CD4-positive, alpha-beta T cell treated with Interleukin-17A for 1 hour (primary cell): ENCODE measurements at regions not wholly inside any gene's neighbourhood (a gene's known extent, or its start where the extent isn't known, plus 50 kb on each side); places are given as distances from the start of the nearest gene placed in this dataset.

Source experiments
- DNase-seq: peaks from one replicate; pipeline ENCODE4 v3.0.0-alpha.2; 2020

DNA sequence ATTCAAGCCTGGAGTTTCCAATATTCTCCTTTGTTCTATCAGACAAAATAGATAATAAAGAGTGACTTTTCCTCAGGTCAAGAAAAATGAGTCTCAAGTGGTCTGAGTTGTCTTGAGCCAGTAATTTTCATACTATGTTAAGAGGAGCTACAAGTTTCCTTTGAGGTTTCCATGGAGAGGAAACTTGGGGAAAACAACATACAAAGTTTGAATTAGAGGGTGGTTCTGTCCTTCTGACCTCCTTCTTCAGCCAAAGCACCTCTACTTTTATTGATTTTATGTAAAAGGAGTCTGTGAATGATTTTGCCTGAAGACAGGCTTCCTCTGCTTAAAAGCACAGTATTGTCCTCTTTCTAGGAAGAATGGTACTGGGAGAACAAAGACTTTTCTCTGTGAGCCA lies 497.2 kb upstream of the PKN2 start:
- no peak for DNase-seq

DNA sequence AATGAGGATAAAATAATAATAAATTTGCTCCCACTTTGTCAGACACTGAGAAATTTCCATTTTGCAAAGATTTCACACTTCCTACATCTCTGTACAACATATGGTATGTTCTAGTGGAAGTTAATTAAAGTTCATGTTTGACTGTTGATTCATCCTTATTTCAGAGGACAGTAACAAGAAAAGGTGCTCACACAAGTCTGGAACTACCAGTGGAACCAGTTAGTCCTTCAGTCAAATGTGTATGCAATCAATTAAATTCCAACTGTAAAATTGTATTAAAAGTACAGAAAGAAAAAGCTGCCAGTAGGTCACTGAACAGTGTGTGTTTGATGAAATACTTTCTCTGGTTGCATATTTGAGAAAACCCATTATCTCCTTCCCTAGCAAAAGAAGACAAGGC lies 496.0 kb upstream of the PKN2 start:
- no peak for DNase-seq

DNA sequence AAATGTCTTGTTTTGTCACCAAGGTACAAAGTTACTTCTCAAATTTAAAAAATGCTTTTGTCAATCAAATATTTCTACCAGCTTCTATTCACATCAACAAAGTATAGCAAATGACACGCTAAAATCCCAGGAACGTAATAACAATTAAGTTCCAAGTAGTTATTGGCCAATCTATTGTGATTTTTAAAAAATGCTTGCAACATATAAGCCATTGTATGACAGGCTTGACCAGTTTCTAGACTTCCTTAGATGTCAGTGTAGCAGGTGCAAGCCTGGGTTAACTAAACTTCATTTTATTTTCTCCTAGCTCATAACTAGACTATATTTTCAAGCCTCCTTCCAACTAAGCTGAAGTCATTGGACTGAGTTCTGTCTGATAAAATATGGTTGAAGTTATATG lies 494.5 kb upstream of the PKN2 start:
- DNase-seq: no peak

DNA sequence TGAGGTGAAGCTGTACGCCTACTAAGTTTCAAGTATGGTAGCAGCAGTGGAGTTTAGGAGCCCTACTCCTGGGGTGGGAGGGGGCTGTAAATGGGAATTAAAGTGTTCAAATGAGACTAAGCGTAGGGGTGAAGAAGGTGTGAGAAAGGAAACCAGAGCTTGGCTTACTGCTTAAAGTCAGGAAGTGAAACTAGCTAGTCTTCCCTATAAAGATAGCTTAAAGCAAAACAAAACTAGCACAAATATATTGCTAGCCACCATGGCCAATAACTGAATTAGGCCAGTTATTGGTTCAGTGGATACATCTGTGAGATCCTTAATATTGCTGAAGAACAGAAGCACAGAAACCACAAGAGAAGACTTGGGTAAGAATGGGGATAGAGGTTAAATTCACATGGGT lies 492.2 kb upstream of the PKN2 start:
- no peak for DNase-seq

DNA sequence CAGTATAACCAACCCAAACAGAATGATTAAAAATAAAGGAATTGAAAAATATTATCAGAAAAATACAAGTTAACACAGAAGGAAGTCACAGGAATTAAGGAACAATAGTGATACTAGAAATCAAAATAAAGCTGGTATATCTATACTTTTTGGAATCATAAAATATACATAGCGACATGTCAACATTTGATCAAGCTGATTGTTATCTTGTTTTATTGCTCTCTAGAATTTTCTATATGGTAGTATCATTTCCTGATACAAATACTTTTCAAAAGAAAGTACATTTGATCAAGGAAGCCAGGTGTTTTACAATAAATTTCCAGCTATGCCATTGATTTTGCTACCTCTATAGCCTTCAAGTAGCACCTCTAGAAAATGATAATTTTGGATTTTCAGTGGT lies 489.5 kb upstream of the PKN2 start:
- no peak for DNase-seq

DNA sequence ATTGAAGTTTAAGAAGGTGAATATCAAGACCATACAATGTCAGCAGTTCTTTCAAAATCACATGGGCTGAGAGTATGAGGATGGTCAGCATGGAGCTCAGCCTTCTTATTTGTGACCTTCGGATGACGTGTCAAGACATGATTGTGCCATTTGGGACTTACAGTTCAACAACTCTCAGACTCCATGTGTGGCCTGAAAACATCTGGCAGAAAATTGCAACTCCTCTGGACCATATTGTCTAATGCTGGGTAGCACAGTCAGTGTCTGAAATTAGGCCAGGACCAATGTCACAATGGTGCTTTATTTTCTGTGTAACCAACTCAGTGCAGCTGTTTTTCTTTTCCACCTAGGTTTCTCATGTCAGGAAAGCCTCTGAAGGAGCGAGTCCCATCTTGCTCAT lies 483.5 kb upstream of the PKN2 start:
- DNase-seq: no peak

DNA sequence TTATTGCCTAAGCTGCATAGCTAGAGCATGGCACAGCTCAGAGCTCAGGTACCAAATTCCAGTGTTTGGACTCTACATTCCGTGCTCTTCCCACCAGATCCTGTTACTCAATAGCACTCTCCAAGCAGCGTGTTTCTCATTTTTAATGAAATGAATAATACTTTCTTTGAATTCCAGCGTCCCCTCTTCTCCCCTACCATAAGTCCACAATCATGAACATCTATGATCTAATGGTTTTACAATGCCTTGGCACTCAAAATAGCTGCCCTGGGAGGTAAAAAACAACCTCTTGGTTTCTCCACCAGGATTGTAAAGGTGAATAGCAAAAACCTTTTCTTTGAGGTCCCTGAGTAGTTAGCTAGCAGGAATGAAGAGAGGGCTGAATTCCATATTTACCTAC lies 480.0 kb upstream of the PKN2 start:
- no peak for DNase-seq

DNA sequence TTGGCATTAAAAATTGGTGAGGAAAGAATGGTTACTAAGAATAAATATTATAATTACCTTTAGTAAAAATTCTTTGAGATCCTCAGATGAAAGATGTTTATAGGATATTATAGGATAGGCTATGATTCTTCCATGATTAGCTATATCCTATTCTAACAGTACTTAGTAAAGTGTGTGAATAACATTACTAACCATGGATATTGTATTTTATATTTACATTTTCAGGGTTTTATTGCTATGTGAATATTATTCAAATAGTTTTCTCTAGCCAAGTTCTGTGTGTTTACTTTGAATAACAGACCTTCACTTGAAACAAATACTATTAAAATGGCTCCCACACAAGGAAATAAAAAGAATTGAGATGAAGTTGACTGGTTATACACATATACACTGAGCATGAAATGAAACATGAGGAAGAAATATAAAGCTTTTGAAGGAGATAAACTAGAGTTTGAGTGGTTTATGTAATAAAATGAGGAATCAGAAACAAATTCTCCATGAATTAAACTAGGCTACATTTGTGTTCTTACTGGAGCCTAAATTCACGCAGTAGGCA lies 479.4 kb upstream of the PKN2 start:
- no peak for DNase-seq

DNA sequence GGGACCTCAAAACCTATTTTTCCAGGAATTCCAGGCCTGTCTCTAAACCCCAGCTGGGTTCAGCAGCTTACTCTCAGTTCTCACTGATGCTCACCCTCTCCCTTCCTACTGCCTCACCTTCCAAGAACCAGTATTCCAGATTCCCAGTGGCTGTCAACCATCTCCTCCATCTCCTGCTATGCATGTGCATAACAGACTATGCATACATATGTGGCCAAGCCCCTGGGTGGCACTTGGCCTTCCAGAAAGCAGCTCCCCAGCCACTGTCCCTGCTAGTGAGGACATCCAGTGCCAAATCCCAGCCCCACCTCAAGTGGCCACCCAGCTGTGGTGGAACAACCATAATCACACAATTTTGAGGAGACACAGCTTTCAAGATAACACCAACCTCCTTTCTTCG lies 475.7 kb upstream of the PKN2 start:
- no peak for DNase-seq

DNA sequence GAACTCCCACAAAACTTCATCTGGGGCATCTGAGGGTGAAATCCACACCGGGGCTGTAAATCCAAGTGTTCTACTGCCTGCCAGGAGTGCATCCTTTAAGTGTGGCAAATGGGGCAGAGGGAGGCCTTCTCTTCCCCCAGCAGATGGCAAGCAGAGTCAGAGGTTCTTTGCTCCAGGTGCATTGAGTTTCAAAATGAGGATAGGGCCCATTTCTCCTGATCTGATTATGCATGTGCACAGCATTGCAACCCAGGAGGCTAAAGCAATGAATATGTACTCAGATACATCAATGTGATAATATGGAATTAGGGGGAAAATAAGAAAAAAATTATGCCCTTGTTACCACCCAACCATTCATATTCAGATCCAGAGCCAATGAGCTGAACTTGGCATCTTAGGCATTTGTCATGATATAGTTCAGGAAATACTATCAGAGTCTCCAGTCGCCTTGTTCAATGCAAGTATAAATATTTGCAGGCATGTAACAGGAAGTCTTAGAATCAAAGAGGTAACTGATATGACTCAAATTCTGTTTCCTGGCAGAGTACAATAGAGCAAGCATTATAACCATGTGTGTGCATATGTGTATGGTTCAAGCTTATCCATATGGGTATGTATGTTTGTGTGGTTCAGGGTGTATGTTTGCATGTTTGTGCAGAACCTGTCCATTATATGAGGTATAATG lies 473.8 kb upstream of the PKN2 start:
- no peak for DNase-seq

DNA sequence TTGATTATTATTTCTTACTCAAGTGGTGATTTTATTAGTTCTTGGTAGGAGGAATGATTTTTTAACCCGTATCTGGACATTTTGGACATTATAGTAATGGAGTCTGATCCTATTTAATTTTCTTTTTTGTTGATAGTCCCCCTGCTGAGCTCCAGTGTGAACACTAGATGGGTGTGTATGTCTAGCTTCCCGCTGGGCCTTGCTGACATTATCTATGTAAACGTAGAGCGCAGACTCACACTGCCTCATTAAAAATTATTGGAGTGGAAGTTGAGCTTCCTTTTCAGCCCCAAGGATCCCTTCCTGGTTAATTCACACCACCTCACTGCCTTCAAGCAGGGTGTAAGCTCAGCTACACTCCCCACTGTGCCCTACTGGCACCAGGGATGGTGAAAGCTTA lies 467.6 kb upstream of the PKN2 start:
- DNase-seq: no peak

DNA sequence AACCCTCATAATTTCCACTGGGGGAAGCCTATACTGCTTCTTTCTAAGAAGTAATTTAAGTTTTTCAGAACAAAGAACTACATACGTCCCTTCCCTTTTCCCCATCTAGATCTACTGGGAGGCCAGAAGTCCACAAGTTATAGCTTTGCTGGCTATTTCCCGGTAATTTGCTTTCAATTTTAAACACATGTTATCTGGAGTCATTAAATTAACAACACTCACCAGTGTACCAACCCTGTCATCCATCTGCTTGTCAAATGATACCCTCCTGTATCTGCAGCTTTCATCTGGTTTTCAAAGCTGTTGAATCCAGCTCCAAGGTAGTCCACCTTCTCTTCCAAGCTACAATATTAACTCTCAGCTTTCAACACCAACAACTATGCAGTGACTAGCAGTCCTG lies 466.7 kb upstream of the PKN2 start:
- no peak for DNase-seq

DNA sequence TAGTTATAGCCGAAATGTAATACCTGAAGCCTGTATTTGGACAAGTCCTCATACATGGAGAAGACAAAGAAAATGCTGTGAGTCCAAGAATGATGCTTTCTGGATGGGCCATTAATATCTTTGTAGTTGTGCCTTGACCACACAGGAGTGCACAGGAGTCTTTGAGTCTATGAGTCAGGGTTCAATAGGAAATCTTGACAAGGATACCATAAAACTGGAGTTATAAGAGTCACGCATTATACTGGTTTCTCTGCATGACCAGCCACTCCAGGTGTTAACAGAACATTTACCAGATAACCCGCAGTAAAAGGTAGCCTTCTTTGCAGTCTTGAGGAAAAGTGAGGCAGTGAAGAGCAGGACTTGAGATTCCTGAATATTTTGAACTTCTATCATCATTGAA lies 464.6 kb upstream of the PKN2 start:
- DNase-seq: no peak

DNA sequence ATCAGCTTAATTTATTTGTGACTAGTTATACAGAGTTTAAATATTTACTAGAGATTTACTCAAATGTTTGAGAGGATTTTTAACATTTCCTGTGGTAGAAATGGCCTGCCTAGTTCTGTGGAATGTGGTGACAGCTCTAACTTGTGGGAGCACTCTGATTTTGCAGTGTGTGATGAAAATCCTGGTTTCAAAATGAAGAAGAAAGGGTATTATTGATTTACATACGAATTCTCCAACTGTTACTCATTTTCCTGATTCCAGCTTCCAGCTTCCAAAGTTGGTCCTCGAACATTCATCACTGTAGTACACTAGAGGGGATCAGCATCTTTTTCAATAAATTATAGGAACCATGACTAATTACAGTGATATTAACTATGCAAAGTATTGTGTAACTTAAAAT lies 462.7 kb upstream of the PKN2 start:
- DNase-seq: no peak

DNA sequence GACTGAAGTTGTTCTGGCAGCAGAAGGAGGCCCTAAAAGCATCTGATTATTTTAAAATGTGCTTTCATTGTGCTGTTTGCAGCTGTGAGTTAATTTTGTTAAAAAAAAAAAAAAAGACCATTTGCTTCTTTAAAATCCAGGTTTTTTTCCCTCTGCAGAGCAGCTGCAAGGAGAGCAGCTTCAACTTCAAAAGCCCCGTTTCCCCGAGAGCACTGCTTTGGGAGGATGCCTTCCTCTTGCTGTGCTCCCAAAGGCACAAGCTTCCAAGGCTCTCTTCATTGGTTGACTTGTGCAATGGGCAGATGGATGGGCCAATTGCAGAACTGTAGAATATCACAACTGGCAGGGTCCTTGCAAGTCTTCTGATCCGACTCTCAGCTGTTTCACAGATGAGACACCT lies 459.2 kb upstream of the PKN2 start:
- no peak for DNase-seq

DNA sequence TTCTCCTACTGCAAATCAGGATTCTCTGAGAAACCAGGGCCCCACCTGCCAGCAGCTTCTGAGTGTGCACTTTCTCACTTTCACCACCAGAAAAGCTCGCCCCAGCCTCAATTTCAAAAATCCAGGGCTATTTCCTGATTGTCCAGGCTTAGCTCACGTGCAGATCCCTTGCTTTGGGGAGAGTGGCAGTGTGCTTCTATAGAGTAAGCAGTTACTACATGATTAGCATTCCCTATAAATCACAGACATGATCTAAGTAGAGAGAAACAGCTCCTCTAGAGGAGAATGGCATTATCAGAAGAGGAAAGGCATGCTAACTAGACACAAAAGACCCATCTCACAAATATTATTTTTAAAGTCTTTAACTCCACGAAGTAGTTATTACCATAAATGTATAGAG lies 456.0 kb upstream of the PKN2 start:
- no peak for DNase-seq

DNA sequence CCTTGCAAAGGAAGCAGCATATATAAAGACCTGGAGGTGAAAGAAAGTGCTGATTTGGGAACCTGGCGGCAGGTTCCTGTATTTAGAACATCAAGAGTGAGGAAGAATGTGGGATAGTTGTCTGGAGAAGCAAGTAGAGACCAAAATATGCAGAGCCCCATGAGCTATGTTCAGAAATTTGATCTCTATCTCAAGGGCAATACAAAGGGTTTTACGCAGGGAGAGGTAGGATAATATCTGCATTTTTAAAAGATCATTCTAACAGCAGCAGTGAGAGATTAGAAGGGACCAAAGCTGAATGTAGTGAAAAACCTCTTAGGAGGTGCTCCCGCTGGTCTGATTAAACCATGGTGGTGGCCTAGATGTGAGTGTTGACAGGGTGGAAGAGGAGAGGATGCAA lies 453.9 kb upstream of the PKN2 start:
- no peak for DNase-seq

DNA sequence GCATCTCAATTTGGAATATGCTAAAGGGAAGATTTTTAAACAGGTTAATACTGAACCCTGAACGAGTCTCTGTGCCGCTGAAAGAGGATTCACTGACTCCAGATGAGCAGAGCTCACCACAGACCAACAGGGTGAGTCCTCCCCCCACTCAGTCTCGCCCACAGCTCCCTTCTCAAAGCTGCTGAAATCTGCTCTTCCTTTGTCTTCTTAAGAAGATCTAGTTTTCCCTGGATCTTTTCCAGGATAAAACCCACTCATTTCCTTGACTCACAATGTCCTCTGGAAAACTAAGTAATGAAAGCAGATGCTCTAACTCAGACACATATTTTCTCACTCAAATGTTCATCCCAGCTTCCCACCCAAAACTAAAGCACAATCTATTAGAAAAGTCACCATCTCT lies 447.0 kb upstream of the PKN2 start:
- DNase-seq: no peak

DNA sequence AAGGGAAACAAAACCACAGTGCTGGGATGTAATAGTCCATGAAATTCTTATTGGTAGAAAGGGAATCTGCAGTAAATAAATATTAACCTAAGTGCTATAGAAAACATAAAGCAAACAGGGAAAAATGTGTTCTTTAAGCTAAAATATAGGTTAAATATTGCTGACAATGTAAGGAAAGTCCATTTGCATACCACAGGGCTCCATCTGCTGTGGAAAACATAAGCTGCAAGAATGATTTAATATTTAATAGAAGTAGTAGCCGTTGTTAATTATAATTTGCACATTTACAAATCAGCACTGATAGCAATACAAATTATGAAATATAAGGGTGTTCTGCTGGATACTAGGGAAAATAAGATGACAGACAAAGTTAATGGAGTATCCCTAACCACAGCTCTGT lies 444.9 kb upstream of the PKN2 start:
- no peak for DNase-seq

DNA sequence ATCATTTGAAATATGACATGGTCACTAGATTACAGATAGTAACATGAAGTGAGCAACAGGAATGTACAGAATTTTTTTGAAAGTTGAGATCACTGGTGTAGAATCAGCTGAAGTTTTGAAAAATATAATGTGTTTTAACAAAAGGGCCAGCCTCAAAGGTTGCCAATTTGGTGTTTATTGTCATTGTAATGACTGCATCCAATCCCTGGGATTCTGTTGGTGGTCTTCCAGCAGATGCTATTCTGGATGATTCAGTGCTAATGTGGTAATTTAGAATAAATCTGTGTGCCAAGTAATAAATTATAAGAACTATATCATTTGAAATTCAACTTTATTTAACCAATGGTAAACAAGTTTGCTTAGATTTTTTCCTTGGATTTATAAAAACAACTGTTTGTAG lies 436.4 kb upstream of the PKN2 start:
- DNase-seq: no peak

DNA sequence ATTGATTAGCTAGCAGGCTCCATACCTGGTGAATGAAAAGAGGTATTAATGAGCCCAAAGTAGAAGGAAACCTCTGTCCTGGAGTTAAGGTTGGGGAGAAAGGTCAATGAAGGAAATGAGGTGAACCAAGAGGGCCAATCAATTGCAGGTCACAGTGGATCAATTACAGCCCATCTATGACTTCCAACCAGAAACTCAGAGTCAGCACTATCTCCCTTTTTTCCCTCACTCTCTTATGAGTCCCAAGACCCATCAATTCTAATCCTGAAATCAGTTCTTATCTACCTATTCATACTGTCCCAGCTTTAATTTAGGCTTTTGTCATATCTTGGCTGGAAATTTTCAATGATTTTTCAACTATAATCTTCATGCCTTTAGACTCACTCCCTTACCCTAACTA lies 433.2 kb upstream of the PKN2 start:
- DNase-seq: no peak

DNA sequence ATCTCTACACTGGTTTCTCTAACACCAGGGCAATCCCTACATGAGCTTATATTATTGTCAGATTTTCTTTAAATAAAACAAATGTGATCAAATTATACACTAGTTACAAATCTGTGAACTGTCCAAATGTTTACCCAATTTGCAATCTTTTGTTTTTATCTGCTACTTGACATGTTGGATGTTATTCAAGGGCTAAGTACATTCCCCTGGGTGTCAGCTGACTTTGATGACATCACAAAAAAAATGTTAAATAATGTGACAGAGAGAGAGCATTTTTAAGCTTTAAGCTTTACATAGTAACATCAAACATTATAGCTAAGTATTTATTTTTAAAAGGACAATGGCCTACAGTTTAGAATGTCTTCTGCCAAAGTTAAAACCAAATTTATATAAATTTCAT lies 431.3 kb upstream of the PKN2 start:
- no peak for DNase-seq

DNA sequence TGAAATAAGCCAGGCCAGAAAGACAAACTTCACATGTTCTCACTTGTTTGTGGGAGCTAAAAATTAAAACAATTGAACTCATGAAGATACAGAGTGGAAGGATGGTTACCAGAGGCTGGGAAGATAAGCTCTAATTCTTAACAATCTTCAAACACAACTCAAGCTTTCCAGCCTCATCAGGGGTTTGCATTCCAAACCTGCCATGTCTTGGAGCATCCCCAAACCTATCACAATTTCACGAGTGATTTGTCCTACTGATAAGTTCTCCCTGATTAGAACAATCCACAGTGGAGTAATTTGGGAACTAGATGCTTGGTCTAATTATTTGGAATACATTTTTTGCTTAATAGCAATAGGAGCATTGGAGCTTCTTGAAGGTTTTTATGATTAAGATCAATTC lies 418.5 kb upstream of the PKN2 start:
- DNase-seq: no peak

DNA sequence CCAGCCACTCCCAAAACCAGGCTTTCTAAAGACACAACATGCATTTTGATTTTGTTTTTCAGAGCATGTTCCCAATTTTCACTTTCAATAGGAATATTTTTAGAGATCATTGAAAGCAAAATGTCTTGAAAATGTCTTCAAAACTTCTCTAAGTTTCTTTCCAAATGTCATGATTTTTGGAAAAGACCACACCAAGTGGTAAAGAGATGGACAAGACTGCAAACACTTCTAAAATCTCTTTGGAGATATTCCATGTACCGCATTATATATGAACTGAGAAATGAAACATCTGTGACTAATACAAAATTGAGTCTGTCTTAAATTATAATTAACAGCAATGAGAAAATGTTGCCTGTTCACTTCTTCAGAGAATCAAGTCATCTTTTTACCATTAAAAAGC lies 418.0 kb upstream of the PKN2 start:
- no peak for DNase-seq

DNA sequence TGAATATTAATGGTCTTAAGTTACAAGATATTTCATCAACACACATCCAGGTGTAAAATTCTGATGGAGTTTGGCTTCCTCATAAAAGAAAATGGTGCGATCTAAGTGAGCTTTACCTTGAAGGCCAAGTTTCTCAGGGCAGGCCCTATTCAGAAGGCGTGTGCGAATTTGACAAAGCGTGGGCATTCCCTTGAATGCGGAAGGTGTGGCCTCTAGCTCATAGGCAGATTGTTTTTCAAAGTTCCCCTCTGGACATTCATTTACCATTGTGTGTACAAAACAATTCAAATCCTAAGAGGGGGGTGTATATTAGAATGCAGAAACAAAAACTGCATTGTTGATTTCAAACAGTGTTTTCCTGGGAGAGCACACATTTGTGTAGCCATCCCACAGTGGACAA lies 411.9 kb upstream of the PKN2 start:
- no peak for DNase-seq

DNA sequence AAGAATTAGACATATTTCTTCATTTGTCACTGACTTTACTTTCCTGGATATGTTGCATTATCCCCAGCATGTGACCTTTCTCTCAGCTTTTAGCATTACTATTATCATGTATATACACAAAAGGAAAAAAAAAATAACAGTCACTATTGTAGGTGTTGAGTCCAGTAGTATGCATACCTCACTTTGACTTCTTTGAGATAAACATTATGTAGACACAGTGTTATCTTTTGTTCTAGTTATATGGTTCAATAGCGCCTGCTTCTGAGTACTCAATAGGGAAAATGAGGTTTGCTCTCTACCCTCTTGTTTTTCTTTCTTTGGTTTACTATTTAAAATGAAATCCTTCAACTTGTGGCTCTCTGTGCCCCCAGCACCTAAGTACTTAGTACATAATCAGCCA lies 409.6 kb upstream of the PKN2 start:
- DNase-seq: no peak
